ENCODE measurements at regions not wholly inside any gene's neighbourhood (a gene's known extent, or its start where the extent isn't known, plus 50 kb on each side); places are given as distances from the start of the nearest gene placed in this dataset.

DNA sequence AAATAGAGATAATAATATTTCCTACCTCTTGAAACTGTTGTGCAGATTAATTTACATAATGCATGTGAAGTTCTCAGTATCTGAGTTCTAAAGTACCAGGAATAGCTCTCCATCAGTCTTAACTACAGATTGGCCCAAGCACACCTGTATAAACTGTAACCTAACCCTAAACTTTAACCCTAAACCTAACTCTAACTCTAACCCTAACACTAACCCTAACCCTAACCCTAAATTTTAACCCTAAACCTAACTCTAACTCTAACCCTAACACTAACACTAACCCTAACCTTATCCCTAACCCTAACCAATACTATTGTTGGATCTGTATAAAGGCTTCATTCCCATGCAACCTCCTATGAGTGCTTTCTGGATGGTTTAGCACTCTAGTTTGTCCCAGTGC lies 1445.9 kb upstream of the TENM4 start:
- DNase-seq, result no peak

DNA sequence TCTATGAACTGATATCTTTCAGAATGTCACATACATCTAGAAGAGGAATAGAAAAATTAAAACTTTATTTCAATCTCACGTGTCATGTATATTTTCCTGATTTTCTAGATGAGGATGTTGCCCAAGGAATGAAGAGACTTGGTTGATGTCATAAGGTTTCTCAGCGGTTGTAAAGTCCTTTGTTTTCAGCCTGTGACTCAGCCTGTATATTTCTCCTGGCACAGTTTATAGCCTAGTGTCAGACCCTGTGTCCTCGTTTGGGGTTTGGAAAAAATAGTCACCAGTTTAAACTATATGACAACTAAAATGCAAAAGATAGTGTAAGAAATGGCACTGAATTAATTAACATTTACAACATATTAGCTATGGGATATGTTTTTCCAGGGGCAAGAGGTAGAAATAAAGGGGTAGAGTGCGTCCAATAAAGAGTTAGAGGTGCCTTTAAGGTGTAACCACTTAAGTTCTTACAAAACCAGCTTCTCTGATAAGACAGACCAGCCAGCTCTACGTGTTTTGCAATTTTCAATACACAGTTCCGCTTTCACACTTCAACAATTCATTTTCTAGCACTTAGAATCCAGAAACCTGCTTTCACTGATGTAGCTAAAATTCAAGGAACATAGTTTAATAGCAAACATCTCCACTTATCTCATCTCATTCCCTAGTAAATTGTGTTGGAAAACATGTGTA lies 1432.6 kb upstream of the TENM4 start:
- DNase-seq, result no peak

GRCh38 chr11:80872116-80872728 lies 1431.4 kb upstream of the TENM4 start:
- DNase-seq, result no peak

DNA sequence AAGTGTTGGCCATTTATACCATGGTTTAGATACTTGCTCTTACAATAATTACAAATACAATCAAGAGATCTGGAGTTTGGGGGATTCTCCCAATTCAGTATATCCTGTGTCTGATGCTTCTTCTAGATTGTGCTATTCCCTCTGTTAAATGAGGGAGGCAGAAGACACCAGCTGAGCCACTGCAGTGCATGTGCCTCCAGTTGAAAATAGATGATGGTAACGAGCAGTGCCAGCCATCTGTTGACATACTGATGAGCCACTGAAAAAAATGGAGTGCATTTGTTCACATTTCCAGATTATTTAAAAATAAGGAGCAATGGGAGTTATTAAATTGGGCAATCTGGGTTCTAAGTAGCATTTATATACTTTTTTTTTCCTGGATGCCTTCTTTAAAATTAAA lies 1428.0 kb upstream of the TENM4 start:
- no peak for DNase-seq

DNA sequence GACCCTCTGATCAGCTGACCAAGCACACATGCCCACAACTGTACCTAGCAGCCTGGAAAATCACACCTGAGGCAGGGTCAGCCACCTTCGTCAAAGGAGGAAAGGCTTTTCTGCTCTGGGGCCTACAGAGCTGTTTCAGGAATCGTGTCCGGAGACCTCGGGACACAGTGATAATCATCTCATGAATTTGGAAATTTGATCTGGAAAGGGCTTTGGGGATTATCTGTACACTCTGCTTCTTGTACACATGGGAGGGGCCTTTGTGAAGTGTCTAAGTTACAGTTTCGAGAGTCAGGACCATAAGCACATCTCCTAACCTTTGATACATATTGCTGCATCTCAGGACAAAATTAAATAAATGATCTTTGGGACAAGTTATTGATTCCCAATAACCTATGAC lies 1421.2 kb upstream of the TENM4 start:
- no peak for DNase-seq

- no peak for DNase-seq
Measured at GRCh38 chr11:80861193-80861592, 1420.4 kb upstream of the TENM4 start.

- DNase-seq, result no peak
Measured at GRCh38 chr11:80860632-80861031, 1419.8 kb upstream of the TENM4 start.

DNA sequence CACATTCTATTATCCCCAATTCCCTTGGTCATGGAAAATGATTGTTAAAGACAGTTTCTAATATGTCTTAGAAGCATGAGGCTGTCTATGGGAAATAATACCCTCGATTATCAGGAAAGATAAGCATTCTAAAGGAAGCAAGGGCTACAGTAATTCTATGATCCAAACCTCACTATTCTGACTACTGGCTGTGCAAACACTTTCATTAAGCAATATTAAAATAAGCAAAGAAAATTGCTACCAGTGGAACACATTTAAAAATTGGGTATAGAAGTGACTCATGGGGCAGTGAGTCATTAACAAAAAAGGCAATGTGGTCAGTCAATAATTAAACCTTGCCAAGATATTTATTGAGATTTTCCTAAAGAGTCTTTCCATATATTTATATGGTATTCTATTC lies 1415.2 kb upstream of the TENM4 start:
- peak; percentile 15 for DNase-seq

DNA sequence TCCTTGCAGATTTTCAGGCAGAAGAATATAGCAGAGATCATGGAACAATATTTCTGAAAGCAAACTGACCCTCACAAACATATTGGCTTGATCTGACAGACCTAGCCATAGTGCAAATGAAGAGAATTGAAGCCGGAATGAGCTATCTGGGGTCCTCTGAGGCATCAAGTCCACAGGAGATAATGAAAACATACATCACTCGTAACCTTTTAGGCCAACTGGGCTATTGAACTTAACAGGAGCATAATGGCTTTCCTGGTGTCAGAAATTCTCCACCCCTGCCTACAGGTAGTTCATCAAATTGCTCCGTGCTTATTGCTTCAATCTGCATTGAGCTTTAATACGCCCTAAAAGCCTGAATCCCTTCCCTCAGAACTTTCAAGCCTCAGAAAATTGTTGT lies 1414.6 kb upstream of the TENM4 start:
- no peak for DNase-seq

GRCh38 chr11:80849253-80849652 lies 1408.4 kb upstream of the TENM4 start:
- no peak for DNase-seq

- DNase-seq, result no peak
Measured at GRCh38 chr11:80846979-80847378, 1406.1 kb upstream of the TENM4 start.

DNA sequence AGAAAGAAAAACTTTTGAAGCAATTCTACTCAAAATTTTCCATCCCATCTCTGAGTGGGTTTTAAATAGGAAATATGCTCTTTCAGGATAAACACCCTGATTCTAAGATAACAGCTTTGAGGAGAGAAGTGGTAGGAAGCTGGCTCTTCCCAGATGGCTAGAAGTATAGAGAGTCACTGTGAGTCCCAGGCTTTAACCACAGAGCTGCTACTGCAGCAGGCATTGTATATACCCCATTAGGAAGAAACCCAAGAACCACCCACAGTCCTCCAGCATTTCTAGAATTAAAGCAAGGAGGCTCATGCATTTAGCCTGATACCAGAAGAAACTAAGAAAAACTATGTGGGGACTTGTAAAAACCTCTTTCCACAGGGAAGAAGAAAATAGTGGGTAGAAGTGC lies 1405.6 kb upstream of the TENM4 start:
- DNase-seq, result no peak

DNA sequence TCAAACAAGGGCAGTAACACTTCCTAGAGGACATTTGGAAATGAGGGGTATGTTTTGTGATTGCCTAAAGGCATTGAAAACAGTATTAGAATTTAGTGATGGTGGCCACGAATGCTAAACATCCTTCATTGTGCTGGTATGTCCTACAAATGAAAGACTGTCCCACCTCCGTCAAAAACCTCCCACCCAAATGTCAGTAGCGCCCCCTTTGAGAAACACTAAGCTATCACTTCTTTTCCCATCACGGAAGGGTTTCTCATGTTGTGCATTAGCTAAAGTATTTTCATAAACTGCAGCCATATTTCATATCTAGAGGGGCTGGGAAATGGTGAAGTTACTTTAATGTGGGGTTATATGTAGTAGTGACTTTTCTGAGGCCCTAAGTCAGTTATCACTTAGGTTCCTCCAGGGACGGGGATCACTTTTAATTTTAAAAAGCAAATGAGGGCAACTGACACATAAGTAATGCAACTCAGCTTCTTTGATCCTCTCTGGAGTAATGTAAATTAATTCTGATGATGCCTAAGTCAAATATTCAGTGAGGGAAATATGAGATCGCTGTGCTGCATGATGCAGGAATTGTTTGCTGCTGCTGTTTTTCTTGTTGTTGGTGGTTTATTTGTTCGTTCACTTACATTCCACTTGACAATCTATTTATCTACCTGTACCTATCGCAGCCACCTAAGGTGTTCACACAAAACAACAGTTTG lies 1403.4 kb upstream of the TENM4 start:
- DNase-seq, result no peak

GRCh38 chr11:80843266-80843974 lies 1402.6 kb upstream of the TENM4 start:
- no peak for DNase-seq

- no peak for DNase-seq
Measured at GRCh38 chr11:80842246-80842645, 1401.4 kb upstream of the TENM4 start.

DNA sequence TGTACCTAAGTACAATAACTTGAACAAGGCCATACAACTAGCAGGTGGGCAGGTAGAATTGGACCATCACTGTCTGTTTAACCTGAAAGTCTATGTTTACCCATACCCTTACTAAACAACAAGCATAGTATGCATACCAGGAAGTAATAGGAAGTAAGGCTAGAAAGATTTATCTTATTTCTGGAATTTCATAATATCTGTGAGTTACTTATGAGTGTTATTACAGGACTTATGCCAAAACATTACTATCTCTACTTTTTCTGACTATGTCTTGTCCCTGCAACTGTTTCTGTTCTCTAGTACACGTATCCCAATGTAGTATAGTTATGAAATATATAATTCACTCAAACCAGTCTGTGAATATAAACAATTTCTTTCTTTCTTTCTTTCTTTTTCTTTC lies 1400.8 kb upstream of the TENM4 start:
- DNase-seq, result no peak

DNA sequence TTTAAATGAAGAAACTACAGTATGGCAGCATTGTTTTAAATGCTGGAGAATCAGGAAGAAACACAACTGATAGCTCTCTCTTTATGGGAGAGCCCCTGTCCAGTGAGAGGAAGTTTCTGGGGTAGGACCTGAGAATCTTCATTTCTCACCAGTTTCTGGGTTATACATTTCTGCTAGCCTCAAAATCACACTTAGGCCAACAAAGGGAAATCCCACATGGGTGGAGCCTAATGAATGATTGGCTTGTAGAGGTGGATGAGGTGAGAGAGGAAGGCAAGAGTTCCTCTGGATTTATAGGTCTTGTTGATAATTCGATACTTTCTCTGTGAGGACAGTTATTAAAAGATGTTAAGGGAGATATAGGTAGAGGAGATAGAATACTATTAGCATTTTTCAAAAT lies 1397.3 kb upstream of the TENM4 start:
- no peak for DNase-seq

- DNase-seq, result no peak
Measured at GRCh38 chr11:80837051-80837450, 1396.2 kb upstream of the TENM4 start.

DNA sequence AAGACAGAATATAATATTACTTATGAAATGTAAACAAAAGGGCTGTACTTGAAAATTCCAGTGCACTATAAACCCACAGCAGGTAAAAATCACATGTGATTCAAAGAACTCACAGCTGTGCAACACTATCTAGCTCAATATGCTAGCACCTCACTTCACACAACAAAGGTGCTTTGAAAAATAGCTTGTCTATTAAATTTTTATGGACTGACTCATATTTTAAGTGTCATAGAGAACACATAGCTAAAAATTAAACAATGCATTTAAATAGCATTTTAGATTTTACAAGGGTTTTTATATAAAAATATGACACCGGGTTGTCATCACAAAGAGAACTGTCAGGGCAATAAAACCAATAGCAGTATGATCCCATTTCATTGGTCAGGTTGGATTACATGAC lies 1390.5 kb upstream of the TENM4 start:
- DNase-seq, result no peak

DNA sequence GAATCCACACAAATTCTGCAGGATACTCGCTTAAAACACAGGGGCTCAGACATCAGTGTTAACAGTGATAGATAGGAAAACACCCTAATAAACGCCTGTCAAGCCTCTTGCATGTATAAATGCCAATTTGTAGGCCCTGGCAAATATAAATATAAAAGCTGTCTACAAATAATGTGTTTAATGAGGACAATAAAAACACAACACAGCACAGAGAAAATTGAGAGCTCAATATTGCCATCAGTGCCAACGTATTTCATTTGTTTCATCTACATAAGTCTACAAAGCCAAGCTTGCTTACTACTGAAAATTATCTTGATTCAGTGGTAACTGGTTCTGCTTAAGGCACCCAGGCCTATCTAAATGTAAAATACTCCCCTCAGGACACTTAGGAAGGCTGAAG lies 1387.0 kb upstream of the TENM4 start:
- DNase-seq, result no peak

DNA sequence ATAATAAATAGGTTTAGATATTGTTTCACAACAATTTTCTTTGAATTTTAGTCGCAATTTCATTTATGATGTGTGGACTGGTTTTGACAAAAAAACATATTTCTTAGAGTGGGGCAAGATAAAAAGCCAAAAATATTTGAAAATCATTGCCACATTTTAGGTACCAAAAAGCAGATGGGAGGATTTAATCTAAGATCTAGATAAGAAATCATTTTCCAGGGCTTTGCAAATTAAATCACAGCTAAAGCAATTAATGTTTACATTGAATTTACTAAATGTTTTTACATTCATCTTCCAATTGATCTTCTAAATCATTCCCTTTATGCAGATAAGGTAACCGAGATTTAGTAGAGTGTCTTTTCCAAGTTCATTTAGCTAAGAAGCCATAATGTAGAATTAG lies 1386.0 kb upstream of the TENM4 start:
- no peak for DNase-seq

DNA sequence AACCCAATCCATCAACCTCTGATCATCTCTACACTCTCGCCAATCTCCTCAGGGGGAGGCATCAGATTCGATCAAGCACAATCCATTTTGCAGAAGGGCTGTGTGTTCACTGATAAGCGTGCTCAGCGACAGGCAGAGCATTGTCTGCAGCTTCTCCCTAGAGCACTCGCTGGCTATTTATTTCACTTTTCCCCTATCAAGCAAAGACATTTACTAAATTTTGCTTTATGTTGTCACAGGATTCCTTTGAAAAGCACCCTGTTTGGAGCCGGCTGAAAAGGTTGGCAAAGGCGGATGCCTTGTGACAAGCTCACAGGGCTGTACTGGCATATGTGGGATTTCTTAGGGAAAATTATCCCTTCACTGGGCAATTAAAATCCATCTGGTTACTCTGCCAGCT lies 1381.5 kb upstream of the TENM4 start:
- DNase-seq, result no peak

- DNase-seq, result no peak
Measured at GRCh38 chr11:80819271-80819670, 1378.4 kb upstream of the TENM4 start.

- DNase-seq, result no peak
Measured at GRCh38 chr11:80816966-80817365, 1376.1 kb upstream of the TENM4 start.
